ENCODE measurements at regions not wholly inside any gene's neighbourhood (a gene's known extent, or its start where the extent isn't known, plus 50 kb on each side); places are given as distances from the start of the nearest gene placed in this dataset.

- H3K27me3 ChIP-seq (ENCODE audit: control insufficient read depth in 1 of 2, insufficient read depth in 2 of 2, low read length in 2 of 2), result no peaks in the 10 kb centered on the region
- H3K4me2 ChIP-seq (ENCODE audit: low read depth, low read length), result no peak overlapping the region
- no peak overlapping the region for H3K9ac ChIP-seq (ENCODE audit: insufficient read depth, low read depth, low read length)
- WGBS (ENCODE audit: low lambda C conversion rate), result 5% methylated on average over 1 of the region's 1 CpG
- H3K4me3 ChIP-seq (replicated peaks in 1 of 3; ENCODE audit: insufficient read depth in 1 of 3, low read depth in 2 of 3, low read length in 3 of 3), result no peak overlapping the region
- CTCF ChIA-PET (ENCODE audit: low intra/inter-chr PET ratio, low total read pairs), result no interaction called here
- in situ Hi-C loops (cut with HindIII; ENCODE audit: extremely low pct_ligation_motif_present, low pct_unique_long_range_greater_than_20kb) (no loop called here), intact Hi-C loops (cut with micrococcal nuclease; ENCODE audit: unreplicated experiment) (no loop called here)
- no TSS peak for BruUV-seq (replicated peaks)
- no peak overlapping the region for H3K27ac ChIP-seq (ENCODE audit: extremely low read length, insufficient read depth, low read length)
- no peak for DNase-seq (ENCODE audit: low spot score)
- POLR2A ChIA-PET, result no interaction called here
- no peaks in the 10 kb centered on the region for H3K36me3 ChIP-seq (replicated peaks in 1 of 2; ENCODE audit: control insufficient read depth in 1 of 2, insufficient read depth in 2 of 2, low read length in 2 of 2)
- no peaks in the 10 kb centered on the region for H3K79me2 ChIP-seq (ENCODE audit: insufficient read depth, low read length)
- H4K20me1 ChIP-seq (ENCODE audit: insufficient read depth, low read length), result no peaks in the 10 kb centered on the region
- H3K4me1 ChIP-seq (ENCODE audit: insufficient read depth, low read length), result no peaks in the 10 kb centered on the region
- peaks cover 78% of the 10 kb centered on the region for H3K9me3 ChIP-seq (ENCODE audit: low read length)
- no peak for ATAC-seq
- no peak for FAIRE-seq
- H2AFZ ChIP-seq (ENCODE audit: low read length), result no peak overlapping the region
- TF ChIP-seq ZNF350 (CRISPR knock-in tag; IDR thresholded peaks at IDR 0.05; ENCODE audit: borderline replicate concordance, low read depth) (no peak), ZNF687 (CRISPR knock-in tag; IDR thresholded peaks at IDR 0.05) (no peak), TCF12 (IDR thresholded peaks at IDR 0.05) (no peak), TCF12 (CRISPR knock-in tag; IDR thresholded peaks at IDR 0.05) (no peak), ZSCAN30 (CRISPR knock-in tag; IDR thresholded peaks at IDR 0.05) (no peak), CHD2 (IDR thresholded peaks at IDR 0.05; ENCODE audit: low read depth, low read length) (no peak), ZNF646 (CRISPR knock-in tag; IDR thresholded peaks at IDR 0.05) (no peak), THRA (CRISPR knock-in tag; IDR thresholded peaks at IDR 0.05; ENCODE audit: borderline replicate concordance) (no peak), MAZ (IDR thresholded peaks at IDR 0.05; ENCODE audit: borderline replicate concordance, low read depth, low read length) (no peak), MAZ (CRISPR knock-in tag; IDR thresholded peaks at IDR 0.05; ENCODE audit: low read depth) (no peak), RBAK (CRISPR knock-in tag; IDR thresholded peaks at IDR 0.05) (no peak), NFE2L1 (CRISPR knock-in tag; IDR thresholded peaks at IDR 0.05; ENCODE audit: borderline replicate concordance) (no peak)
Measured at GRCh38 chr20:7015257-7015656, 247.8 kb downstream of the BMP2 start.
